GM12878 (cell line): ENCODE measurements at regions not wholly inside any gene's neighbourhood (a gene's known extent, or its start where the extent isn't known, plus 50 kb on each side); places are given as distances from the start of the nearest gene placed in this dataset.

Experiments used
- ATAC-seq: fragments of 200-7000 bp; cut with Tn5 transposase; 3 replicates; pipeline ENCODE4 v1.9.1; 2020; ENCODE audit warnings: mild to moderate bottlenecking, moderate library complexity
- BruUV-seq: library from RNA; stranded (reverse); fragments of 400-500 nt; replicated peaks from 2 replicates; lab custom pipeline; 2021; lab: Mats Ljungman, UMichigan
- CTCF ChIA-PET: fragments of 300-600 bp; sonication (Branson Sonifier 250); formaldehyde crosslinking; extraction: SDS; loops from one replicate; lab custom pipeline; 2021; ENCODE audit warnings: inconsistent platforms; lab: Yijun Ruan, JAX
- POLR2A ChIA-PET: fragments of 350-600 bp; formaldehyde crosslinking; extraction: SDS; loops from one replicate; lab custom pipeline; 2021; ENCODE audit warnings: inconsistent platforms; lab: Charles Lee
- RAD21 ChIA-PET: fragments of 300-600 bp; sonication (Branson Sonifier 250); formaldehyde crosslinking; loops from one replicate; lab custom pipeline; 2023; ENCODE audit warnings: antibody characterized with exemption; ENCODE audit not compliant: unreplicated experiment; lab: Charles Lee
- SMC1A ChIA-PET: fragments of 300-600 bp; sonication (Branson Sonifier 250); formaldehyde crosslinking; loops from one replicate; lab custom pipeline; 2023; ENCODE audit not compliant: unreplicated experiment, uncharacterized antibody; lab: Charles Lee
- DNase-seq: peaks from one replicate; pipeline ENCODE4 v3.0.0-alpha.2; 2011; ENCODE audit warnings: low read depth, low spot score
- FAIRE-seq: peaks from 3 replicates; lab custom pipeline; 2011; peaks lifted over from hg19 to GRCh38; lab: Jason Lieb, UNC
- H2AFZ ChIP-seq: 2 replicates; pipeline ENCODE4 v1.6.0; 2011; ENCODE audit warnings: low read depth, low read length, control low read depth; ENCODE audit not compliant: control insufficient read depth
- H3K27ac ChIP-seq: 2 replicates; pipeline ENCODE4 v1.5.1; 2011; ENCODE audit warnings: control low read depth; ENCODE audit not compliant: control insufficient read depth, insufficient read depth
- H3K27me3 ChIP-seq, 2 experiments: replicated peaks in 1 of 2; 2 replicates each; pipeline versions ENCODE4 v1.6.0 to v1.6.1; 2011; ENCODE audit warnings: low read length in 1 of 2; ENCODE audit not compliant: control insufficient read depth in 2 of 2, insufficient read depth in 2 of 2
- H3K36me3 ChIP-seq, 2 experiments: 2 replicates each; pipeline ENCODE4 v1.5.1; 2011; ENCODE audit warnings: low read length in 1 of 2; ENCODE audit not compliant: control insufficient read depth in 2 of 2, insufficient read depth in 2 of 2
- H3K4me1 ChIP-seq: 2 replicates; pipeline ENCODE4 v1.6.1; 2011; ENCODE audit warnings: mild to moderate bottlenecking, low read length, moderate library complexity, mixed read lengths; ENCODE audit not compliant: control insufficient read depth, insufficient read depth
- H3K4me2 ChIP-seq: 2 replicates; pipeline ENCODE4 v1.6.0; 2011; ENCODE audit warnings: control low read depth; ENCODE audit not compliant: control insufficient read depth, insufficient read depth
- H3K4me3 ChIP-seq: fragments of 200-600 bp; sonication (generic); 2 replicates; pipeline ENCODE4 v1.5.1; 2016
- H3K79me2 ChIP-seq: 2 replicates; pipeline ENCODE4 v1.6.0; 2011; ENCODE audit warnings: low read length; ENCODE audit not compliant: control insufficient read depth, insufficient read depth
- H3K9ac ChIP-seq: 2 replicates; pipeline ENCODE4 v1.8.0; 2011; ENCODE audit warnings: low read length, control low read depth, mixed read lengths; ENCODE audit not compliant: control insufficient read depth, insufficient read depth
- H3K9me3 ChIP-seq: replicated peaks from 3 replicates; pipeline ENCODE4 v1.5.1; 2011; ENCODE audit warnings: mild to moderate bottlenecking, low read length; ENCODE audit not compliant: control insufficient read depth, insufficient read depth
- H4K20me1 ChIP-seq: 2 replicates; pipeline ENCODE4 v1.6.0; 2011; ENCODE audit not compliant: control insufficient read depth, insufficient read depth
- JUNB ChIP-seq: IDR thresholded peaks from 2 replicates; pipeline ENCODE4 v1.6.1; 2016; ENCODE audit warnings: antibody characterized with exemption, mild to moderate bottlenecking
- MEF2A ChIP-seq: IDR thresholded peaks from 2 replicates; pipeline ENCODE4 v1.6.1; 2011; ENCODE audit warnings: low read depth, mild to moderate bottlenecking, low read length, moderate library complexity; ENCODE audit not compliant: insufficient read depth
- MTA3 ChIP-seq: IDR thresholded peaks from 2 replicates; pipeline ENCODE4 v1.6.1; 2012; ENCODE audit warnings: low read length, inconsistent platforms, borderline replicate concordance
- STAT3 ChIP-seq: IDR thresholded peaks from 2 replicates; pipeline ENCODE4 v1.6.1; 2011; ENCODE audit warnings: low read depth, low read length, improper control_type of control experiment
- TARDBP ChIP-seq: IDR thresholded peaks from 2 replicates; pipeline ENCODE4 v1.6.1; 2016; ENCODE audit warnings: borderline replicate concordance
- ZBTB33 ChIP-seq: fragments of 450-650 bp; IDR thresholded peaks from 2 replicates; pipeline ENCODE4 v1.6.1; 2017; ENCODE audit warnings: mild to moderate bottlenecking
- ZNF274 ChIP-seq: IDR thresholded peaks from one replicate; pipeline ENCODE4 v1.8.0; 2011; ENCODE audit not compliant: insufficient read length, insufficient read depth
- ZNF384 ChIP-seq: IDR thresholded peaks from 2 replicates; pipeline ENCODE4 v1.6.1; 2012; ENCODE audit warnings: low read depth, mild to moderate bottlenecking, low read length, improper control_type of control experiment, borderline replicate concordance
- WGBS: methylation state at CpG from one replicate; pipeline ENCODE4 v1.1.6; 2016; ENCODE audit warnings: low lambda C conversion rate; ENCODE audit not compliant: insufficient replicate concordance, insufficient coverage; ENCODE audit errors: missing lambda C conversion rate; 5-methylcytosine and 5-hydroxymethylcytosine counted together
- in situ Hi-C: fragments of 300-500 bp; cut with MboI; formaldehyde crosslinking; loops from 9 replicates; pipeline ENCODE4 v1.14.3; 2018; ENCODE audit warnings: mixed read lengths
- intact Hi-C: fragments of 100-400 bp; cut with micrococcal nuclease; formaldehyde crosslinking; loops from one replicate; pipeline ENCODE4 v1.14.2; 2022; ENCODE audit not compliant: unreplicated experiment

- intact Hi-C loops (no loop called here), in situ Hi-C loops (no loop called here)
- ChIA-PET RAD21 (no interaction called here), POLR2A (no interaction called here), SMC1A (no interaction called here), CTCF (no interaction called here)
- Histone ChIP-seq H3K79me2 (no peaks in the 10 kb centered on the region), H3K27ac (no peak overlapping the region), H4K20me1 (no peaks in the 10 kb centered on the region), H3K4me3 (no peak overlapping the region), H3K27me3 (no peaks in the 10 kb centered on the region), H3K4me1 (no peaks in the 10 kb centered on the region), H3K4me2 (no peak overlapping the region), H2AFZ (no peak overlapping the region), H3K36me3 (no peaks in the 10 kb centered on the region), H3K9me3 (no peaks in the 10 kb centered on the region; the same call in 2 of the 3 replicates), H3K9ac (no peak overlapping the region)
- 66% methylated on average over 8 of the region's 8 CpGs for WGBS
- TF ChIP-seq ZBTB33 (no peak), ZNF274 (no peak), MTA3 (no peak), TARDBP (no peak), ZNF384 (no peak)
- DNase-seq, result no peak
- BruUV-seq, result no TSS peak
- ATAC-seq, result no peak
- no peak for FAIRE-seq
These were observed 58.1 kb downstream of the MRPL57 start for GRCh38 chr13:21234526-21234925.

- intact Hi-C loops, result no loop called here
- WGBS, result 77% methylated on average over 12 of the region's 12 CpGs
These were observed 58.7 kb downstream of the MRPL57 start for GRCh38 chr13:21235174-21235573.

More at GRCh38 chr13:21235174-21235573, 58.7 kb downstream of the MRPL57 start:
- CTCF ChIA-PET, result no interaction called here
- Histone ChIP-seq H4K20me1 (no peaks in the 10 kb centered on the region), H3K27me3 (no peaks in the 10 kb centered on the region), H3K4me2 (no peak overlapping the region)
- FAIRE-seq, result no peak
- DNase-seq, result no peak
- no TSS peak for BruUV-seq
- ATAC-seq, result no peak
- TF ChIP-seq STAT3, result no peak
- TF ChIP-seq JUNB, result no peak
- TF ChIP-seq MEF2A, result no peak
- TF ChIP-seq, all 136 proteins: peak for 0
- ChIA-PET SMC1A (no interaction called here), POLR2A (no interaction called here), RAD21 (no interaction called here)
- H3K4me3 ChIP-seq, result no peak overlapping the region
- H3K9ac ChIP-seq, result no peak overlapping the region
- no peaks in the 10 kb centered on the region for H3K36me3 ChIP-seq
- H2AFZ ChIP-seq, result no peak overlapping the region
- in situ Hi-C loops, result no loop called here
- H3K27ac ChIP-seq, result no peak overlapping the region
- H3K79me2 ChIP-seq, result no peaks in the 10 kb centered on the region
- no peaks in the 10 kb centered on the region; the same call in 2 of the 3 replicates for H3K9me3 ChIP-seq
- H3K4me1 ChIP-seq, result no peaks in the 10 kb centered on the region
